Testis (tissue), 2 donors: ENCODE measurements at regions not wholly inside any gene's neighbourhood (a gene's known extent, or its start where the extent isn't known, plus 50 kb on each side); places are given as distances from the start of the nearest gene placed in this dataset.

Experiments
- DNase-seq: peaks from one replicate; pipeline ENCODE4 v3.0.0-alpha.2; 2019
- H3K27ac ChIP-seq, 2 donors: fragments of 200-600 bp; sonication (generic); one replicate each; pipeline ENCODE4 v1.5.1; 2019
- H3K27me3 ChIP-seq: fragments of 200-600 bp; sonication (generic); one replicate; pipeline ENCODE4 v1.5.1; 2019
- H3K36me3 ChIP-seq: fragments of 200-600 bp; sonication (generic); one replicate; pipeline ENCODE4 v1.5.1; 2017; ENCODE audit warnings: low read depth; ENCODE audit errors: missing control alignments
- H3K4me1 ChIP-seq: fragments of 200-600 bp; sonication (generic); one replicate; pipeline ENCODE4 v1.5.1; 2019
- H3K4me3 ChIP-seq, 2 donors: fragments of 200-600 bp; sonication (generic); one replicate each; pipeline ENCODE4 v1.5.1; 2017 to 2019
- H3K9me3 ChIP-seq: fragments of 200-600 bp; sonication (generic); one replicate; pipeline ENCODE4 v1.5.1; 2017
- CTCF ChIP-seq, 3 experiments: fragments of 450-650 bp in 2 of 3; fragments of 200-600 bp in 1 of 3; sonication (generic) in 1 of 3; IDR thresholded peaks; one replicate each; pipeline ENCODE4 v1.5.1; 2016 to 2019; ENCODE audit warnings: antibody characterized with exemption in 3 of 3, mild to moderate bottlenecking in 2 of 3, moderate library complexity in 1 of 3
- POLR2A ChIP-seq: fragments of 450-650 bp; IDR thresholded peaks from one replicate; pipeline ENCODE4 v1.6.1; 2017; ENCODE audit warnings: antibody characterized with exemption, mild to moderate bottlenecking, moderate library complexity
- WGBS, 2 donors: methylation state at CpG; one replicate each; pipeline ENCODE4 v1.1.5; 2018; 5-methylcytosine and 5-hydroxymethylcytosine counted together
- intact Hi-C: fragments of 100-400 bp; cut with DNase I; formaldehyde crosslinking; loops from one replicate; pipeline ENCODE4 v1.15.1; 2023; ENCODE audit warnings: low total_unique reads

GRCh38 chr13:31444266-31444856 lies 244.6 kb downstream of the B3GLCT start:
- intact Hi-C loops = no loop called here
- 73 to 81% methylated on average over 3 of the region's 3 CpGs for WGBS, 2 donors
- no peaks in the 10 kb centered on the region for H3K36me3 ChIP-seq
- no peak overlapping the region for H3K27ac ChIP-seq
- no peak overlapping the region for H3K4me3 ChIP-seq
- H3K27me3 ChIP-seq = no peaks in the 10 kb centered on the region
- H3K9me3 ChIP-seq = no peaks in the 10 kb centered on the region
- TF ChIP-seq POLR2A = no peak
- no peak for TF ChIP-seq CTCF (IDR thresholded peaks at IDR 0.05)
- no peak for DNase-seq
- no peaks in the 10 kb centered on the region for H3K4me1 ChIP-seq

- 90 to 98% methylated on average over 2 of the region's 2 CpGs for WGBS, 2 donors
- Histone ChIP-seq H3K27ac (no peak overlapping the region), H3K4me1 (no peaks in the 10 kb centered on the region), H3K36me3 (no peaks in the 10 kb centered on the region), H3K4me3 (no peak overlapping the region), H3K27me3 (no peaks in the 10 kb centered on the region), H3K9me3 (no peaks in the 10 kb centered on the region)
- intact Hi-C loops = no loop called here
- no peak for TF ChIP-seq POLR2A
- no peak for TF ChIP-seq CTCF (IDR thresholded peaks at IDR 0.05)
- DNase-seq = no peak
Observed at GRCh38 chr13:31452525-31452924, 252.8 kb downstream of the B3GLCT start.

GRCh38 chr13:31455581-31455980 lies 255.8 kb downstream of the B3GLCT start:
- H3K9me3 ChIP-seq = no peaks in the 10 kb centered on the region
- H3K27me3 ChIP-seq = no peaks in the 10 kb centered on the region
- H3K27ac ChIP-seq = no peak overlapping the region
- H3K4me1 ChIP-seq = no peaks in the 10 kb centered on the region
- TF ChIP-seq POLR2A (no peak), CTCF (IDR thresholded peaks at IDR 0.05) (no peak)
- intact Hi-C loops = no loop called here
- H3K4me3 ChIP-seq = no peak overlapping the region
- no peak for DNase-seq
- H3K36me3 ChIP-seq = no peaks in the 10 kb centered on the region

GRCh38 chr13:31456056-31456455 lies 256.3 kb downstream of the B3GLCT start:
- TF ChIP-seq CTCF (IDR thresholded peaks at IDR 0.05) = no peak
- no peak for DNase-seq
- Histone ChIP-seq H3K9me3 (no peaks in the 10 kb centered on the region), H3K27ac (no peak overlapping the region), H3K27me3 (no peaks in the 10 kb centered on the region), H3K4me3 (no peak overlapping the region), H3K36me3 (no peaks in the 10 kb centered on the region), H3K4me1 (no peaks in the 10 kb centered on the region)
- intact Hi-C loops = no loop called here

- no peaks in the 10 kb centered on the region for H3K4me1 ChIP-seq
- no peak for TF ChIP-seq CTCF (IDR thresholded peaks at IDR 0.05)
- no peak for TF ChIP-seq POLR2A
- no peak overlapping the region for H3K4me3 ChIP-seq
- no peaks in the 10 kb centered on the region for H3K36me3 ChIP-seq
- WGBS, 2 donors = 38 to 65% methylated on average over 3 of the region's 3 CpGs
- no peaks in the 10 kb centered on the region for H3K27me3 ChIP-seq
- no peak overlapping the region for H3K27ac ChIP-seq
- no peak for DNase-seq
- intact Hi-C loops = no loop called here
- H3K9me3 ChIP-seq = no peaks in the 10 kb centered on the region
Observed at GRCh38 chr13:31460061-31460460, 260.3 kb downstream of the B3GLCT start.
